CD4-positive, alpha-beta T cell treated with Interleukin-6 for 4 hours (primary cell): ENCODE measurements at regions not wholly inside any gene's neighbourhood (a gene's known extent, or its start where the extent isn't known, plus 50 kb on each side); places are given as distances from the start of the nearest gene placed in this dataset.
"Not testable (repeated sequence)": the region's sequence is repeated elsewhere in the genome, so short reads cannot be mapped to it uniquely, and the experiment has no call there.

Source experiments
- DNase-seq: peaks from one replicate; pipeline ENCODE4 v3.0.0-alpha.2; 2020; ENCODE audit warnings: mixed read lengths

DNA sequence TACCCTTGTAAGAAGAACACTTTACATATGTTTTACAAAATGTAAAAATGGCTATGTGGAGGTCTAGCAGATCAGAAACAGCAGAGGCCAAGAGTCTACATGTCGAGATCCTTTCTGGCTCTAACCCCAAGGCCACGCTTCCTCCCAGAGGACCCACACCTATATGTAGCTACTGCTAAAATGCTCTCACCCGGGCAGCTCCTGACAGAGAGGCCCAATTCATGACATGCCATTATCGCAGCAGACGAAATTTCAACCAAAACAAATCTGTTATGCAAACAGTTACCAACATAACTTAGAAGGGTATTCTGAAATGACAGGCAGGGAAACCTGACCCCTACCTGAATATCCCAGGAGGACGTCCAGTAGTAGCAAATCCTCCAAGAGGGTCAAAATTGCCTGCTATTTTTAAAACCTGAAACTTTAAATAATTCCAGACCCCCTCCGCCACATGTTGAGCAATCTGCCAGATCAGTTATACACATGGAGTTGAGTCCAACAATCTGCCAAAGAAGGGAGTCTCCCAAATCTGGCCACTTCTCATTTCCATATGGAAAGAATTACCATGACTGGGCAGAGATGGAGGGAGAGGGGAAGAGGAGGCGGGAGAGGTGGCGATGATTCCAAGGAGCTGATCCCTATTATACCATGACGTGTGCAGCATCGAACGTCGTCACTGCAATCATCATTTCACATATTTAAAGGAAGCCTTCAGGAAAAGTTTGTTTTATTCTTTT, 192.9 kb upstream of the TBL1X start:
- no peak for DNase-seq

DNA sequence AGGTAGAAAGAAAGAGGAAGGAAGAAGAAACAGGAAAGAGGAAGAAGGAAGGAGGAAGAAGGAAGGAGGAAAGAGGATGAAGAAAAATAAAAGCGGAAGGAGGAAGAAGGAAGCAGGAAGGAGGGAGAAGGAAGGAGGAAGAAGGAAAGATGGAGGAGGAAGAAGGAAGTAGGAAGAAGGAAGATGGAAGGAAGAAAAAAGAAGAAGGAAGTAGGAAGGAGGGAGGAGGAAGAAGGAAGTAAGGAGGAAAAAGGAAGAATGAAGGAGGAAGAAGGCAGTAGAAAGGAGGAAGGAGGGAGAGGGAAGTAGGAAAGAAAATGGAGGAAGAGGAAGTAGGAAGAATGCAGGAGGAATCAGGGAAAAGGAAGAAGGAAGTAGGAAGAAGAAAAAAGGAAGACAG, 191.1 kb upstream of the TBL1X start:
- DNase-seq, result no peak

DNA sequence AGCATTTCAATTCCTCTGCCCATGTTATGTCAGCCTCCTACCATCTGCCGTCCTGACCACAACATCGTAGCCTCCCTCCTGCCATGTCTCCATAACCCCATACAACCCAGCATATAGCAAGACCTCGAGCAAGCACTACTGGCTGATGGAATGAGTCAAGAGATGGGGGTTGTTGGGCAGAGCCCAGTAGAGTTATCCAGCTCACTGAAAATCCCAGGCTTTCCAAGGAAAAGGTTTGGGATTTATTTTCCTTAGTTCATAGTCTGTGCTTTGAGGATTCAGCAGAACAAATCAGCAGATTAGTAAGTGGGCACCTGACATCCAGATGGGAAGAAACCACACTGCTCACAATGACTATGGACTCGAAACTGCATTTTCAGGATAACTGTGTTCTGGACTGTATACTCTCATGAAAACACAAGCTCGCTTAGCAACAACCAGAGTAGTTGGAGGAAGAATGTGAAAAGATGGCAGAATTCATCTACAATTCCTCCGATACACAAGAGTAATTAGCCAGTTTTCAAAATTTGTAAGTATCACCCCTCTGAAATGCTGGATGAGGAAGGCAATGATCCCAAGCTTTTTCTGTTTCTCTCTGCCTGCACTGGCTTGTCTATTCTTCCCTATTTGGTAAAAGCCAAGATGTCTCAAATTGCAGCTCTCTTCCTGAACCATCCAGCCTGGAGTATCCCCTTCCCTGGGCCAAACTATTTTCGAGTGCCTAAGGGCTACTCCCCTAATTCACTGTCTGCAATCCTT, 186.2 kb upstream of the TBL1X start:
- DNase-seq, result no peak

DNA sequence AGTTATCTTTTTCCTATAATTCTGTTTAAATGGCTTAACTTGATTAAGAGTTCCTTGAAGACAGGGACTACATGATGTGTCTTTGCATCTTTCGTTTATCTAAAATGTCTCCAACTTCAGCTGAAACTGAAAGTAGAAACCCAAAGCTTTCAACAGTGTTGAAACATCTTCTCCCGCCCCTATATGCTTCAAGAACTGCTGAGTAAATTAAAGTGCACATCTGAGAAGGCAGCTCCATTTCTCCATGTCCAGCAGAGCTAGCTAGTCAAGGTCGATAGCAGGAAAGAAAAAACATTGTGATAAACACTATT, 185.7 kb upstream of the TBL1X start:
- no peak for DNase-seq

DNA sequence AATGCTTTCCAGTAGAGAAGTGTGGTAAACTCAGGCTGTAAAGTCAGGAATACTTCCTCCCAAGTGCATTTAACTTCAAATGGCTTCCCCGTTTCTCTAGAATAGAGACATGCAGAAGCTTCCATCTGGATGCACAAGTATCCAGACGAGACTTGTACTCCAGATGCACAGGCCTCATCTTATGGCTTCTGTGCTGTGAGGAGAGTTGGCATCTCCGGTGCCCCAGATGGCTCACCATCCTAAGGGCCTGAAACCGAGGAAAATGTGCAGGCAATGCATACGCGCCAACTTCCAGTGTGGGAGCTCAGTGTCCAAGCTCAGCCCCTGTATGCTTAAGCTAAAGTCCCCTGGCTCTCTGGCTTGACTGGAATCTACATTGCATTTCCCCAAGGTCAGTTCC, 184.0 kb upstream of the TBL1X start:
- DNase-seq, result no peak

DNA sequence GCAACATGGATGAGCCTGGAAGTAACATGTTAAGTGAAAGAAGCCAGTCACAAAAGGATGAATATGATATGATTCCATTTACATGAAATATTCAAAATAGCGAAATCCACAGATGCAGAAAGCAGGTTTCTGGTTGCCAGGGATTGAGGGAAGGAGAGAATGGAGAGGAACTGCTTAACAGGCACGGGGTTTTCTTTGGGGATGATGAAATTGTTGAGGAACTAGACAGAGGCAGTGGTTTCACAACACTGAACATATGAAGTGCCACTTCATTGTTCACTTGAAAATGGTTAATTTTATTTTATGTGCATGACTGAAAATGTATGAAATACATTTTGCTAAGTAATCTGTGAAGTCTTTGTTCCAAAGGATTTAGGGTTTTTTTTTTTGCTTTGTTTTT, 182.5 kb upstream of the TBL1X start:
- no peak for DNase-seq

DNA sequence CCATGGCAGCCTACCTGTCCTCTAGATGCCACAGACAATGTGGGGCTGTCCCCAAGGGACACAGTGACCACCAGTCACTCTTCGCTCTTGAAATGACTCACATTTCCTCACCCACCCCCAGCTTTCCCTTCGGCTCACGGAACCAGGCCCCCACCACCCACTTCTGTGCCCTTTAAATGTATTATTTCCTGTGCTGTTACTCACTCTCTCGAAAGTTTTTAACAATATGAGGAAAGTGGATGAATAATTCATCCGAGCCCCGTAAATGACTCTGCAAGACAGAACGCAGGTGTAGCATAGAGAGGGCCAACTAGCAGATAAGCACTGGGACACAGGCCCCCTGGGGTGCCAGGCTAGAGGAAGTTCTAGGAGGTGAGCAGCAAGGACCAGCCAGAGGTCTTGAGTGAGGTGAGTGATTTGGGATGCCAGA, 179.5 kb upstream of the TBL1X start:
- peak; percentile 53 for DNase-seq

DNA sequence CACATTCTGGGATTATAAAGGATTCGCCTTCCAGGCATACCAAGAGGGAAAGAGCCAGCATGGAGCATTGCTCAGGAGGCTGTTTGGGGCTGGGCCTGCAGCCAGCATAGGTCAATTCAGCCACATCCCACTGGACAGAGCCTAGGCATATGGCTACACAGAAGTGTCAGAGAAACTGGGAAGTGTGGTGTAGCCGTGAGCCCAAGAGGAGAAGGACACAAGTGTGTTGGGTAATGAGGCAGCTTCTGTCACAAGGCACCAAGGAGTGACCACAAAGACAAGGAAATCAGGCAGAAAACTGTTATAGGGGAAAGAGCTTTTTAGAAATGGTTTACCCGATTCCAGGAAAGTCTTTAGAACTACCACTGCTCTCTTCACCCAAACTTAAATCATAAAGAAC, 178.6 kb upstream of the TBL1X start:
- no peak for DNase-seq

DNA sequence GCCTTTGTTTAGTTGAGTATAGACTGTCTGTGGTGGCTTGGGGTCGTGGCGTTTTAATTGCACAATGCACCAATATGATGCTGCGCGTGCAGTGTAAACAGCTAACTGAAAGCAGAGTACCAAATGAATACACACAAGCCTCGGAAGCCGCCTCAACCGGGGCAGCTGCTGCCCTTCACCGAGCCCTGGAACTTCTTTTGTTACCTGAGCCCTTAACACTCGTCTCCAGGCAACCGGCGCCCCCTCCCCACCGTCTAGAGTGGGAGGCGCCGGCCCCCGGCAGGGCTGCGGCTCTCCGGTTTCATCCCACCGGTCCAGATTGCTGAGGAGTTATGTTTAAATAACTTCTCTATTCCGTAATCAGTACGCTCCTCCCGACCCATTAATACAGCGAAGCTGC, 173.2 kb upstream of the TBL1X start:
- no peak for DNase-seq

DNA sequence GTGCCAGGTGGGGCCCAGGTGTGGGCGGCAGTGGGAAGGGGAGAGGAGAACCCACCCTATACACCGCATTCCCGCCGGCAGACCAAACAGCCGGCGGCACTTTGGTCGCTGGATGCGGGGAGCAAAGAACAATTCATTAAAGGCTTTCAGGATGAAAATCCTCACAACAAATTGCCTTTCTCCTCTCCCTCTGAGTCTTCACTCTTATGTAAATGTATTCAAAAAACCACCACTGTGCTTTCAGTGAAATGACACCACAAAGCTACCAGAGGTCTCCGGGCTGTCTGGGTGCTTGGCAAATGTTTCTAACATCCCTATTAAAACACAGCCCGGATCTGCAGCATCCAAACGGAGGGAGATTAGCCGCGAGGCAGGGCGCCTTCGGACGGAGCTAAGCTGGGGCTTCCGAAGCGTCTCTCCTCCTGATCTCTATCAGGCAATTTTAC, 171.8 kb upstream of the TBL1X start:
- no peak for DNase-seq

DNA sequence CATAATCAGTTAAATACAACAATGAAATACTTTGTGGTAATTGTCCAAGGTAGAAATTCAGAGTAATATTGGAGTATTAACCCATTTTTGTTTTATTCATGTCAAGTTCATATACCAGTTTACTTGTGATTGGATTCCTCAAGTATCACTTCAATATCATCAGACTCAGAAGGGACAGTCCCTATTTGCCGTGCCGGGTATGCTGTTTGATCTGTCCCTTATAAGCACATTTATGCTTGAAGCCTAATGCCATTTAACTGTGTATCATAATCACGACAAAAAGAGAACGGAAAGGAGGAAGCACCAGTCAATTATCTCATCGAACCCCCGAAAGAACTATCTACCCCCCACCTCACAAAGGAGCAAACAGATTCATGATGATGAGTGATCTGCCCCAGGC, 171.0 kb upstream of the TBL1X start:
- no peak for DNase-seq

DNA sequence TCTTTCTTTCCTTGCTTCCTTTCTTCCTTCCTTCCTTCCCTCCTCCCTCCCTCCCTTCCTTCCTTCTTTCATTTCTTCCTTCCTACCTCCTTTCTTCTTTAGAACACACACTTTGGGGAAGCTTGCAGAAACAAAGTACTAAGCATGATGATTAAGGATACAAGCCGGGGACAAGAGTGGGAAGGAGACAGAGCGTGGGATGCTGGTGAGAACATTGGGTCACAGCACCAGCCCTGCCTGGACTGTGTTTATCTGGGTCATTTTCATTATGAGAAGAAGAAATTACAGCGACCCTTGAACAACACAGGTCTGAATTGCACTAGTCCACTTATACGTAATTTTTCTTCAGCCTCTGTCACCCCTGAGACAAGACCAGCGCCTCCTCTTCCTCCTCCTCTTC, 169.3 kb upstream of the TBL1X start:
- DNase-seq, result no peak

DNA sequence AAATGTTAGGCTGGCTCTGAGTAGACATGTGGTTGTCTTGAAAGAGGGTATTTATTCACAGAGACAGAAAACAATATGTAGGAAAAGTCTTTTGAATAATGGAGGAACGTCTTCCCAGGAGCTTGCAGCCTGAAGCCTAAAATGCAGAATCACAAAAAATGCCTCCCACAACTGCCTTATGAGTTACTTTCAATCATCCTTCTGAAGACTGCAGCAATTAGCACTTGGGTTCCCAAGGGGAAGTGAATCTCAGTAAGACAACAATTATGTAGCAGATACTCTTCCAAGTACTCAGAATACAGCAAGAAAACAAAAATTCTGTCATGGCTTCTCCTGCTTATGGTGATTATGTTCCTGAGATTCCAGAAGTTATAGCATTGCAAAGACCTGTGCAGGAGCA, 166.6 kb upstream of the TBL1X start:
- no peak for DNase-seq

DNA sequence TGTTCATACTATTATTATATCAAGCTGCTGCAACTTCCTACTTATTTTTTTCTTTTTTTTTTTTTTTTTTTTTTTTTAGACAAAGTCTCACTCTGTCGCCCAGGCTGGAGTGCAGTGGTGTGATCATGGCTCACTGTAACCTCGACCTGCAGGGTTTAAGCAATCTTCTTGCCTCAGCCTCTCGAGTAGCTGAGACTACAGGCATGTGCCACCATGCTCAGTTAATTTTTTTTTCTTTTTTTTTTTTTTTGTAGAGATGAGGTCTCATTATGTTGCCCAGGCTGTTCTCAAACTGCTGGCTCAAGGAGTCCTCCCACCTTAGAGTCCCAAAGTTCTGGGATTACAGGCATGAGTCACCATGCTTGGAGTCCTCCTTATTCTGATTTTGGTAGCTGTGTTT, 165.2 kb upstream of the TBL1X start:
- DNase-seq, result not testable (repeated sequence)

DNA sequence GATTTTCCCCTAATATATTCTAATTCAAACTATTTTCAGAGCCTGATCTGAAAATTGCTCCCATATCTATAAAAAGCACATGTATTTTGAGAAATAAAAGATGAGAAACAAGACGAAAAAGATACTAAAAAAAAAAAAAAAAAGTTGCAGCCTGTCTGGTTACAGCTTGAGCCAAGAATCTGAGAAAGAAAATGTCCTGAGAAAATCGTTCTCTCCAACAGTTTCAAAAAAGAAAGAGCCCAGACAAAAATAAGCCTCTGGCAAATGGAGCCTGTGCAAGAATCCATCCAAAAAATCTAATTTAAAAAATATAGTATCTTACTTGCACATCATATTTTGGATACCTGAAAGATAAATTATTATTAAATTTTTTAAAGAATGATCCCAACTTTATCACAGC, 163.0 kb upstream of the TBL1X start:
- no peak for DNase-seq

DNA sequence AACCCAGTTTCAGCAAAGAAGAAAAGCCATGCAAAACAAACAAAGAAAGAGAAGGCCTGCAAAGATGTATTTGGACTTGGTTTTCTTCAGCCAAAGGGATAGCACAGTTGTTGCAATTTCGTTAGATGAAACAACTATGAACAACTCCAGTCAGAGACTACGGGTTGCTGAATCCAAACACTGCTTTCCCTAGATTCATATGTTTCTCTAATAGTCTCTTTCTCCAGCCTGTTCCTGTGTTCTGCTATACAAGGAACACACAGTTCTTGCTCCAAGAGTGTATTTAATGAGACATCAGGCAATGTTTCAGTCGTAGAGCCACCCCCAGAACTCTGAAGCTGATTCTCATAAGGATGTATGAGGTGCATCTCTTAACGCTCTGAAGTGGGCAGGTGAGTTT, 162.5 kb upstream of the TBL1X start:
- DNase-seq, result no peak

DNA sequence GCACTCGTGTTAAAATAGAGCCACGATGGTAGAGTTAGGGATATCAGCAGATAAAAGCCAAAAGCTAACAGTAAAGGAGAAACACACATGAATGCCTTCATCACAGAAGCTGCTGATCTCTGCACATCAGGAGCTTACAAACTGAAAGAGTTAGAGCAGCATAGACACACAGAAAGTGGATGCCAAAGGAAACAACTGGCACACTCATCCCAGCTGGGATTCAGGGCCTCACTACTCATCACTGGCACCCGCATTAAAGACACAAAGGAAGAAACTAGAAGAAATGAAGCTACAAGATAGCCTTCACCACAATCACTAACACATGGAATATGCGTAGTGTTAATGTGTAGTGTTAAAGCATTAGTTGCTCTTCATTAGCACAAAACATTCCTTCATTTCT, 156.4 kb upstream of the TBL1X start:
- DNase-seq, result no peak

DNA sequence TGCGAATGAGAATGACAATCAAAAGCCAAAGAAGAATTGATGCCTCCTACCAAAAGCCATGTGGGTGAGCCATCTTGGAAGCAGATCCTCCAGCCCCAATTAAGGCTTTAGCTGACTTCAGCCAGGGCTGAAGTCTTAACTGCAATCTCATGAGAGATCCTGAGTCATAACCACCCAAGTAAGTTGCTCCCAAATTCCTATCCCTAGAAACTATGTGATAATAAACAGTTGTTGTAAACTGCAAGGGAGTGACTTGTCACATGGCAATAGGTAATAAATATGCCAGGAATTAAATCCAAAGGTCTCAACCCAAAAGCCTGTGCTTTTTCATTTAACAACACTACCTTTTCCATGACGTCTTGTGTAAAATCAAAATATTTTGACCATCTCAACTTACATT, 154.2 kb upstream of the TBL1X start:
- no peak for DNase-seq

DNA sequence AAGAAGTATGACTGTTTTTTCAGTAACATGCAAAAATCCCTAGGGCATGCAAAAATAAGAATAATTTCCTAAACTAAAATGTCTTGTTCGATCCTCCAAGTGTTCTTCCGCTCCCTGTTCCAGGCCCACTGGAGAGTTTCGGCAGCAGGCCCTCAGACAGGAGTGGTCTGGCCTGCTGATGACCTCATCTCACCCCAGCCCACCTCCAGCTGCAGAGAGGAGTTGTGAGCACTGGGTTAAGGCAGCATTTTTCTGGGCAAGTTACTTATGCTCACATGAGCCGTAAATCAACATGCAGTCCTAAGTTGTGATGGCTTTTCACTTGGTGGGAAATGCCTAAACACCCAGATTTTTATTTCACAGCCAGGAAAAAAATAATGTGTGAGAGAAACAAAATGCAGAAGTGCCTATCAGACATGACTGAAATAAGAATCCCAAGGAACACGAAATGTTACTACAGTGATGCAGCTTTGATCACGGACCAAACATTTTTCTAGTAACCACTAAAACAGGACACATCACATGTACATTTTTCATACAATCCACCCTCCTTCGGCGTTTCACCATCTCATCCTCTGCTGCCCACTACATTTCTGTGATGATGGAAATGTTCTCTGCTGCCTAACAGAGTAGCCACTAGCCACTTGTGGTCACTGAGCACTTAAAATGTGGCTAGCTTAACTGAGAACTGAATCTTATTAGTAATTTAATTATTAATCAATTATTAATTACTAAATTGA, 153.3 kb upstream of the TBL1X start:
- no peak for DNase-seq

DNA sequence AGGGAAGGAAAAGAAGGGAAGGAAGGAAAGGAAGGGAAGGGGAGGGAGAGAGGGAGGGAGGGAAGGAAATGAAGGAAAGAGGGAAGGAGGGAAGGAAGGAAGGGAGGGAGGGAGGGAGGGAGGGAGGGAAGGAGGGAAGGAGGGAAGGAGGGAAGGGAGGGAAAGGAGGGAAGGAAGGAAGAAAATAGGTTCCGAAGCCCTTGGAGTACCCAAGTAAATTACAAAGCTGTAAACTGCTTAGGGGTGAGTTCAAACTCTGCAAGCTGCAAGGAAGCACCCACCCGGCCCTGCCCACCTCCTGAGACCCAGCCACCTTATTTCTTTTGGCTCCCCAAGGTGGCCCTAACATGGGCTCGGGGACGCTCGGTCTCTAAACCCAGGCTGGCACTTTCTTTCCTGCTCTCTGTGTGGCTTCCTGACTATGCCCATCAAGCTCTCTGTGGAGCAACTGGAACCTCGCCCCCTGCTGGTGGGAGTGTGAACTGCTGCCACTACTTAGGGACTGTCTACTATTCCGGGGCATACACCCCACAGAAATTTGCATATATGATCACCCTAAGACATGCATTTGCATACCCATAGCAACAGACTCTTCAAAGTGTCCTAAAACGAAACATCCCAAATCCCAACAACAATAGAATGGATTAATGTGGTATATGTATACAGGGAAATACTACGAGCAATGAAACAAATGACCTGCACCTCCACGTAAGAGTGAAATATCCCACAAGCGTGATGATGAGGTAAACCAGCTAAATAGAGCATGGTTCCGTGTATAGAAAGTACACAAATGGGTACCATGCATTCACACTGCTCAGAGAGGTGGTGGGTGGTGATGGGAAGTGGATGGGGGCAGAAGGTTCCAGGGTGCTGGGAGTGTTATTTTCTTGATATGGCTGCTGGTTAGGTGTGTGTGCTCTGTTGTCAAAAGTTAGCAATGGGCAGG, 151.7 kb upstream of the TBL1X start:
- DNase-seq, result peak; percentile 81

DNA sequence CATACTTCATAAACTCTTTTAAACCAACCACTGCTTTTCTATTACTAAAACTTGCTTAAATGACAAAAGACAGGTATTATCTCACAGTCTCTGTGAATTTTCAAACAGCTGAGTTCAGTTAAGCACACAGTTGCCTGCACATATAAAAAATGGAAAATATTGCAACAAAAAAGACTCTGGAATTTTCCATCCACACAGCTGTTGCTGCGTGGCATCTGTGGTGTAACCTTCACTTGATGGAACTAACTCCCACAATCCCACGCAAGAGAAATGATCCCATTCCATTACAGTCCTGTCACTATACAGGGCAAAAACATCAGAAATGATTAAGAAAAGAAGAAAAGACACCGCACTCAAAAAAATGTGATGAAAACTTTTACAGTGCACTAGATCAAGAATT, 149.8 kb upstream of the TBL1X start:
- no peak for DNase-seq

DNA sequence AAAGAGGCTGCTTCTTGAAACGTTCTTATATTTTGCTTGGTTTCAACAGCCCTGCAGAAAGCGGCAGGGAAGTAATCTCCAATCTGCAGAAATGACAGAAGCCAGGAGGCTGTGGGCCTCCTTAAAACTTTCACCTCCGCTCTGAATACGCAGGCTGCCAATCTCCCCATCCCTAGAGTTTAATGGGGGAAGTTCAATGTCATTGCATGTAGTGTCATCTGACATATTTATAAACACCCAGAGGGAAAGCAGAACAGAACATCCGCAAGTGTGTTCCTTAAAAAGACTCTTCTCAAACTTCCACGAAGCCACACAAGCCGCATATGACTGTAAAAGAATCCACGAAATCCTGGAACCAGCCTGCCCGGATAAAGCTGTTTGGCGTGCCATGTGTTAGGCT, 148.8 kb upstream of the TBL1X start:
- no peak for DNase-seq

DNA sequence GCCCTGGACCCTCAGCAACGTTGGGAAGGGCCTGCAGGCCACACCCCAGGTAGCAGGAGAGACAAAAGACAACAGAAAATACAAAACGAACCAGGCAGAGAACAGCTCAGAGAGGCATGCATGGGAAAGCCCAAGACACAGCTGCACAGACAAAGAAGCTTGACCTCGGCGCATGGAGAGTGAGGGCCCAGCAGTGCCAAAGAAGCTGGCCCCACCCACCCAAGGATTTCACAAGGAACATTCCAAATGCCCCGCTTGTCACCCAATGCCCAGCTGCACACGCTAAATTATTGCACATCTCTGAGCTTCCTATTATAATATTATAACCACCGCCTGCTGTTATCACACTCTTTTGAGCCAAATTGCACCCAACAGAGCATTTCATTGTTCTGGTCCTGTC, 147.7 kb upstream of the TBL1X start:
- no peak for DNase-seq
